IMR-90 (cell line): ENCODE measurements at regions not wholly inside any gene's neighbourhood (a gene's known extent, or its start where the extent isn't known, plus 50 kb on each side); places are given as distances from the start of the nearest gene placed in this dataset.

Experiments used
- MAFK ChIP-seq: IDR thresholded peaks from 2 replicates; pipeline ENCODE4 v1.6.1; 2012; ENCODE audit warnings: low read depth, low read length, improper control_type of control experiment
- MAZ ChIP-seq: IDR thresholded peaks from 2 replicates; pipeline ENCODE4 v1.6.1; 2012; ENCODE audit warnings: low read depth, mild to moderate bottlenecking, low read length, improper control_type of control experiment, moderate library complexity, borderline replicate concordance
- NFE2L2 ChIP-seq: fragments of 150-350 bp; IDR thresholded peaks from 2 replicates; pipeline ENCODE4 v1.6.1; 2016; ENCODE audit warnings: low read depth, mild to moderate bottlenecking, low read length
- POLR2A ChIP-seq: IDR thresholded peaks from 2 replicates; pipeline ENCODE4 v1.6.1; 2012; ENCODE audit warnings: mild to moderate bottlenecking, low read depth, low read length
- RAD21 ChIP-seq: IDR thresholded peaks from 2 replicates; pipeline ENCODE4 v1.6.1; 2012; ENCODE audit warnings: low read length, improper control_type of control experiment
- RCOR1 ChIP-seq: IDR thresholded peaks from 2 replicates; pipeline ENCODE4 v1.6.1; 2012; ENCODE audit warnings: mild to moderate bottlenecking, low read length, improper control_type of control experiment; ENCODE audit not compliant: insufficient replicate concordance
- USF2 ChIP-seq: fragments of 150-350 bp; IDR thresholded peaks from 2 replicates; pipeline ENCODE4 v1.6.1; 2017; ENCODE audit warnings: mild to moderate bottlenecking, antibody characterized with exemption, low read length, low read depth
- TF ChIP-seq, protein P1 (sequence below): conservative IDR thresholded peaks from 2 replicates; pipeline ENCODE4 v1.5.1; 2012; ENCODE audit warnings: mild to moderate bottlenecking, low read depth, low read length, improper control_type of control experiment

DNA sequence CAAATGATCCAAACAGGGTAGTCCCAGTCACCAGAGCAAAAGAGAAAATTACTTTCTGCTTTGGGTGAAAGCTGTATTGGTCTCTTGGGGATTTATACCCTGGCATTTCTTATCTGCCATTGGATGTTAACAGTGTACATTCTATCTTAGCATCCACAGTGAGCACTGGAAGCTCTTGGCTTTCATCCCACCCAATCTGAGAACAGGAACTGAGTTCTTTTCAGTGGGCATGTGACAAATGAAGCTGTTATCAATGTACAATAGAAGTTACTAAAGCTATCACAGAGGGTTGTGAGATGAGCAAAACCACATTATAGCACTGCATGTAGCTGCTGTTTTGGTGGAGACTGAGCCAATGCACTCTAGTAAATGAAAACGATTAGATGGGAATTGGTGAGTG, 300.7 kb downstream of the TUSC7 start:
- TF ChIP-seq RCOR1 (no peak), MAZ (no peak), USF2 (no peak), RAD21 (no peak), POLR2A (no peak), NFE2L2 (no peak), MAFK (no peak)
- TF ChIP-seq, protein P1, sequence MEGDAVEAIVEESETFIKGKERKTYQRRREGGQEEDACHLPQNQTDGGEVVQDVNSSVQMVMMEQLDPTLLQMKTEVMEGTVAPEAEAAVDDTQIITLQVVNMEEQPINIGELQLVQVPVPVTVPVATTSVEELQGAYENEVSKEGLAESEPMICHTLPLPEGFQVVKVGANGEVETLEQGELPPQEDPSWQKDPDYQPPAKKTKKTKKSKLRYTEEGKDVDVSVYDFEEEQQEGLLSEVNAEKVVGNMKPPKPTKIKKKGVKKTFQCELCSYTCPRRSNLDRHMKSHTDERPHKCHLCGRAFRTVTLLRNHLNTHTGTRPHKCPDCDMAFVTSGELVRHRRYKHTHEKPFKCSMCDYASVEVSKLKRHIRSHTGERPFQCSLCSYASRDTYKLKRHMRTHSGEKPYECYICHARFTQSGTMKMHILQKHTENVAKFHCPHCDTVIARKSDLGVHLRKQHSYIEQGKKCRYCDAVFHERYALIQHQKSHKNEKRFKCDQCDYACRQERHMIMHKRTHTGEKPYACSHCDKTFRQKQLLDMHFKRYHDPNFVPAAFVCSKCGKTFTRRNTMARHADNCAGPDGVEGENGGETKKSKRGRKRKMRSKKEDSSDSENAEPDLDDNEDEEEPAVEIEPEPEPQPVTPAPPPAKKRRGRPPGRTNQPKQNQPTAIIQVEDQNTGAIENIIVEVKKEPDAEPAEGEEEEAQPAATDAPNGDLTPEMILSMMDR: no peak
